GM18861 (cell line): ENCODE measurements at regions not wholly inside any gene's neighbourhood (a gene's known extent, or its start where the extent isn't known, plus 50 kb on each side); places are given as distances from the start of the nearest gene placed in this dataset.

Source experiments
- ATAC-seq: cut with Tn5 transposase; IDR thresholded peaks from one replicate; pipeline ENCODE4 v1.9.1; 2021; ENCODE audit not compliant: unreplicated experiment

- ATAC-seq, result no peak
Observed at GRCh38 chr14:101362529-101363260, 198.6 kb upstream of the DIO3 start.

GRCh38 chr14:101363261-101363555, 198.1 kb upstream of the DIO3 start:
- no peak for ATAC-seq

DNA sequence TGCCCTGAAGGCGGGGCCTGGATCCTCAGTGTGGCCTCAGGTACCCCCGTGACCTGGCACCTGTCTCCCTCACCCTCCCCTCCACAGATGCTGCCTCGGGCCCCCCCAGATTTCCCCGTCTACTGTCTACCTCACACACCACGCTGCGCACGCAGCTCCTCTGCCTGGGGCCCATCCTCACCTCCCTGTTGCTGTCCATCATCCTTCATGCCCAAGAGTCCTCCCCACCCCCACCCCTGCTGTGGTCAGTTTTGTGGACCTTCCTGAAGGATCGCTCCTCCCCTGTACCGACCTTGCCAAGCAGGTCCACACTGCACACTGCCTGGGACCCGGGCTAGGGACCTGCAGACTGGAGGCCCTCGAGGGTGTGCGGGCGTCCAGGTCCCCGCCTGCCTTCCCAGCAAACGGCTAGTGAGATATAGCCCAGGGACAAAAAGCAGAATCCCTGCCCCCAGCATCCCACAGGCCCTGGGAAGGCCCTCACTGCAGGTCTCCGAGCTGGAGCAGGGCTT, 197.4 kb upstream of the DIO3 start:
- no peak for ATAC-seq

GRCh38 chr14:101364503-101365328, 196.6 kb upstream of the DIO3 start:
- no peak for ATAC-seq

GRCh38 chr14:101365329-101366158, 195.8 kb upstream of the DIO3 start:
- no peak for ATAC-seq

GRCh38 chr14:101367421-101368261, 193.7 kb upstream of the DIO3 start:
- no peak for ATAC-seq

- no peak for ATAC-seq
Observed at GRCh38 chr14:101368629-101369028, 192.7 kb upstream of the DIO3 start.

GRCh38 chr14:101369194-101369915, 191.9 kb upstream of the DIO3 start:
- ATAC-seq, result no peak

- no peak for ATAC-seq
Observed at GRCh38 chr14:101369916-101370592, 191.2 kb upstream of the DIO3 start.

DNA sequence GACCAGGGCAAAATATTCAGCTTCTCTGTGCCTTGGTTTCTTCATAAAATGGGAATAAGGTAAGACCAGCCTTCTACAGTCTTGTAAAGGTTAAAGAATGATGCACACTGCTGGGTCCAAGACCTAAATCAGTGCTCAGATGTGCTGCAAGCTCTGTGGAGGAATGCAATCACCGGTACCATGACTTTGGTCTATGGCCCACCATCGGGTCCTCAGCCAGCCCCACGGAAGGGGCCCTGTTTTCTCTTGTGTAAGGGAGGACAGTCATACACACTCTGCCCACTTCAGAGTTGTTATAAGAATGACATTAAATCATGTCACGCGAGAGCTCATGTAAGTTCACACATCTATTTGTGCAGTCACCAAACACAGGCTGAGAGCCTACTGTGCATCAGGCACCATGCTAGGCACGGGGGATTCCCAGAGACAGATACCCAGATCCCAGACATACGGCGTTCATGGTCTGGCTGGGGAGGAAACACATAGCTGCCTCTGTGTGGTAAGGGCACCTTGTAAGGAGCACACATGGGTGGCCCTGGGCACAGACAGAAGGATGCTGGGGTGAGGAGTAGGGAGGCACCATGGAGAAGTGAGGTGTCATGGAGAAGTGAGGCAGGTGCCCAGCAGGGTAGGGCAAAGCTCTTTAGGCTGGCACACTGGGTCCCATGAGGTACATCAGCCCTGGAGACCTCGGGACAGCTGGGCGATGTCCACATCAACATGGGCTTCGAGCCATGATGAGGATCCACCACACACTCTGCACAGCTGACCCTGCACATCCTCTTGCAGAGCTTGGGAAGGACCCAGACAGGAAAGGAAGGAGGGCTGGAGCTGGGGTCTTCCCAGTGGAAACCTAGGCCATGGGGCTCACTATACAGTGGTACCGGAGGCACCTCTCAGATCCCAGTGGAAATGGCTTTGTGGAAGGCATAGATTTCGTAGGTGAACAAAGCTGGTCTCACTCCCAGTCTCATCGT, 190.4 kb upstream of the DIO3 start:
- ATAC-seq, result no peak

- ATAC-seq, result no peak
Observed at GRCh38 chr14:101371799-101372793, 189.2 kb upstream of the DIO3 start.

DNA sequence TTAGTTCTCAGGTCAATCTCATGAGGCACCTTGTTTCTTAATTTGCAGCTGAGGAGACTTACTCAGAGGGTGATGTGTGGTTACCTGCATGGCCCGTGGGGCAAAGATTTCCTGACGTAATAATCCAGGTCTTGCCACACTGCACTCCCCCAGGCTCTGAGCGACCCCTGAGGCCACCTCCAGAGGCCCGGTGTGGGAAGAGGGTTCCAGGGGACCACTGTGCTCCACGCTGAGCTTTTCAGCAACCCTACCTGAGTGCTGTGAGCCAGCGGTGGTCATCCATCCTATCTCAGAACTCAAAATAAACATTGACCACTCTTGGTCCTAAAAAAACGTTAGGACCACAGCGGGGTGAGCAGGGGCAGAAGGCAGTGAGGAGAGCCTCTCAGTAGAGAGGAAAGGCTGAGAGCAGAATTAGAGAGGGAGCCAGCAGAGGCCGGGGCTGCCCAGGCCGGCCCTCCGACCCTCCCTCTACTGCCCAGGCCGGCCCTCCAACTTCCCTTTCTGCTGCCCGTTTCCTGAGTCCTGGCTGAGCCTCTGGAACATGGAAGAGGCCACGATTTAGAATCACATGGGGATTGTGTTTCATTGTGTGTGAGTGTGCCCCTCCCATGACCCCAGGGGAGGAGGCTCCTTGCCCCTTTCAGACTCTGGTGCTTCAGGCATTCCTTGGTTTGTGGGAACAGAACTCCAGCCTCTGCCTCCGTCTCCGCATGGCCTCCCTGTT, 188.2 kb upstream of the DIO3 start:
- no peak for ATAC-seq

DNA sequence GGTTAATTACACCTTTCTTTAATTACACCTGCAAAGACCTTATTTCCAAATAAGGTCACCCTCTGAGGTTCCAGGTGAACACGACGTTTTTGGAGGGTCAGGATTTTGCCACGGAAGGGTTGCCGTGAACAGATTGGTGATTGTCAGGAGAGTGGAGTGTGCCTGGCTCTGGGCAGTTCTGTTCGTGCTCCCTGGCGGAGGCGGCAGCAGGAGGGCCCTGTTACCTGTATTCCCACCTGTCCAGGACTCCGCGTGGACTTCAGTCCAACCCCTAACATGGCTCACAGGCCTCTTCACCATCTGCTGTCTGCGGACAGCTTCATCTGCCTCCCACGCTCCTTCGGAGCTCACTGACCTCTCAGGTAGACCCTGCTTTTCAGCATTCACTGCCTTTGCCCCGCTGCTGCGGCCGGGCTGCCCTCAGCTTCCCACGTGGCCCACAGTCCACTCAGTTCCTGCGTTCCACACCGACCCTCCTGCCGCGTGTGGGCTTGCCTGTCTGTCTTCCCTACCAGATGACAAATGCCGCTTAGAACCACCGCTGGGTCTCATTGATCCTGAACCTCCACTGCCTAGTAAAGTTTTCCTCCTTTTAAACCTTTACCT, 187.5 kb upstream of the DIO3 start:
- no peak for ATAC-seq

- no peak for ATAC-seq
Observed at GRCh38 chr14:101374373-101375338, 186.6 kb upstream of the DIO3 start.

DNA sequence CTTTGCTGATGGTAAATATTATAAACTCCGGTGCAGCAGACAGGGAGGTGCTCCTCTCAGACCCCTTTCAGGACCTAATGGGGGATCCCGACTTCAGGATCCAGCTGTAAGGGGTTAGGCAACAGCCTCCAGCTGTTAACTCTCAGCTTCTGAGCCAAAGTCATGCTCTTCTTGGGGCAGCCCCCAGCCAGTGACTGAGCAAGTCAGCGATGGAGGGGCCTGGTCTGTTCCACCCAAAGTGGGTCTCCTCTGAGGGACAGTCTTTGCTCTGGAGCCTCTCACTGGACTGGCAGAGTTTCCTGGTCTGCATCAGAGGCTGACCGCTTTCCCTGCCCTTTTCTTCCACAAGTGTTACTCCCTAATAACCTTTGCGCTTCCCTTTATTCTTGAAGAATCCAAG, 184.2 kb upstream of the DIO3 start:
- ATAC-seq, result no peak
